HCEC 1CT (cell line): ENCODE measurements at regions not wholly inside any gene's neighbourhood (a gene's known extent, or its start where the extent isn't known, plus 50 kb on each side); places are given as distances from the start of the nearest gene placed in this dataset.

ENCODE experiments used
- DNase-seq: peaks from one replicate; pipeline ENCODE4 v3.0.0-alpha.2; 2017

- no peak for DNase-seq
These were observed 336.8 kb downstream of the SEC16B start for GRCh38 chr1:177632923-177633615.

- DNase-seq, result peak; percentile 14
These were observed 338.1 kb downstream of the SEC16B start for GRCh38 chr1:177631770-177632169.

GRCh38 chr1:177629526-177629925 lies 340.3 kb downstream of the SEC16B start:
- no peak for DNase-seq

- DNase-seq, result no peak
These were observed 342.5 kb downstream of the SEC16B start for GRCh38 chr1:177627148-177627910.

GRCh38 chr1:177620636-177621190 lies 349.1 kb downstream of the SEC16B start:
- no peak for DNase-seq

GRCh38 chr1:177615251-177615650 lies 354.6 kb downstream of the SEC16B start:
- no peak for DNase-seq

- no peak for DNase-seq
These were observed 358.5 kb downstream of the SEC16B start for GRCh38 chr1:177611402-177611801.

GRCh38 chr1:177609953-177610352 lies 359.9 kb downstream of the SEC16B start:
- DNase-seq, result no peak

- no peak for DNase-seq
These were observed 368.9 kb downstream of the SEC16B start for GRCh38 chr1:177600936-177601335.

GRCh38 chr1:177600321-177600720 lies 369.5 kb downstream of the SEC16B start:
- DNase-seq, result no peak

GRCh38 chr1:177597393-177597792 lies 372.5 kb downstream of the SEC16B start:
- no peak for DNase-seq

- DNase-seq, result no peak
These were observed 373.4 kb downstream of the SEC16B start for GRCh38 chr1:177596485-177596884.

GRCh38 chr1:177593105-177593504 lies 376.8 kb downstream of the SEC16B start:
- DNase-seq, result no peak

GRCh38 chr1:177592624-177593023 lies 377.2 kb downstream of the SEC16B start:
- DNase-seq, result no peak

- DNase-seq, result no peak
These were observed 378.7 kb downstream of the SEC16B start for GRCh38 chr1:177591155-177591554.

- DNase-seq, result no peak
These were observed 380.7 kb downstream of the SEC16B start for GRCh38 chr1:177589166-177589565.

- DNase-seq, result peak; percentile 92
These were observed 383.4 kb downstream of the SEC16B start for GRCh38 chr1:177586429-177586828.

- DNase-seq, result no peak
These were observed 384.3 kb downstream of the SEC16B start for GRCh38 chr1:177585302-177586220.

GRCh38 chr1:177573901-177574300 lies 396.0 kb downstream of the SEC16B start:
- no peak for DNase-seq

GRCh38 chr1:177571485-177572076 lies 398.3 kb downstream of the SEC16B start:
- no peak for DNase-seq

- no peak for DNase-seq
These were observed 398.8 kb downstream of the SEC16B start for GRCh38 chr1:177571076-177571475.

GRCh38 chr1:177569476-177569875 lies 398.7 kb downstream of the BRINP2 start:
- DNase-seq, result no peak

GRCh38 chr1:177568622-177569021 lies 397.9 kb downstream of the BRINP2 start:
- no peak for DNase-seq
